GM12892 (cell line): ENCODE measurements at regions not wholly inside any gene's neighbourhood (a gene's known extent, or its start where the extent isn't known, plus 50 kb on each side); places are given as distances from the start of the nearest gene placed in this dataset.

ENCODE experiments used
- POLR2A ChIP-seq: IDR thresholded peaks from 2 replicates; pipeline ENCODE4 v1.6.1; 2011; ENCODE audit warnings: low read depth, low read length, control low read depth
- POLR2AphosphoS5 ChIP-seq: IDR thresholded peaks from 2 replicates; pipeline ENCODE4 v1.6.1; 2011; ENCODE audit warnings: low read depth, low read length, control low read depth
- TAF1 ChIP-seq: IDR thresholded peaks from 2 replicates; pipeline ENCODE4 v1.6.1; 2011; ENCODE audit warnings: low read depth, mild to moderate bottlenecking, control low read depth, low read length, borderline replicate concordance

DNA sequence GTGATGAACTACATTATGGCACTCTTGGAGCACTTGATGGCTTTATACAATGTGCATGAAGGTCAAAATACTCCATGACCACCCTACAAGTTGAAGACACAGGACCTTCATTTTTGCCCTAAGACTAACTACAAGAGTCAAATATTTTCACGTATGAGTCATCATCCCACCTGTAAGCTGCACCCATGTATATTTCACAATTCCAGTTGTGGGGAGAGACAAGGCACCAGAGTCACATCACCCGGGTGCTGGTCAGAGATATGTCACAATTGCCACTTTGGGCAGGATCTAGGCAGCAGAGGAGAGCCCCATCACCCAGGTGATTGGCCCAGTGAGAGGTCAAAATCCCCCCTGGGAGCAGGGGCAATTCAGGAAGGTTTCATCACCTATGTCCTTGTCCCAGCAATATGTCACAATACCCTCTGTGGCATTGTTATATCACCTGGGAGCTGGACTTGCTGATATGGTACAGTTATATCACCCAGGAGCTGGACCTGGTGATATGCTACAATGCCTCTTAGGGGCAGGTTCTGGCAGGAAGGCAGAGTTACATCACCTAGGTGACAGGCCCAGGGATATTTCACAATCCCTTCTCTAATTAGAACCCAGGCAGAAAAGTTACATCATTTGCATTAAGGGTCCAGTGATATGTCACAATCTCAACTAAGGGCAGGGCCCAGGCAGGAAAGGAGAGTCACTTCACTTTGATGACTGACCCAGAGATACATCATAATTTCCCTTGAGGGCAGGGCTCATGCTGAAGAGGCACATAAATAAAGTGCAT, 1839.2 kb downstream of the TP53TG3F start:
- TF ChIP-seq TAF1 (no peak), POLR2A (no peak), POLR2AphosphoS5 (no peak)
